ENCODE measurements at regions not wholly inside any gene's neighbourhood (a gene's known extent, or its start where the extent isn't known, plus 50 kb on each side); places are given as distances from the start of the nearest gene placed in this dataset.
"Not testable (repeated sequence)": the region's sequence is repeated elsewhere in the genome, so short reads cannot be mapped to it uniquely, and the experiment has no call there.

GRCh38 chr11:135011313-135011712 is 599.3 kb upstream of the B3GAT1 start:
- not testable (repeated sequence) for TF ChIP-seq CTCF, POLR2A (IDR thresholded peaks at IDR 0.05)

All from right lobe of liver (tissue), 4 donors.